ENCODE measurements at regions not wholly inside any gene's neighbourhood (a gene's known extent, or its start where the extent isn't known, plus 50 kb on each side); places are given as distances from the start of the nearest gene placed in this dataset.

- DNase-seq (ENCODE audit: low read depth, low spot score) = no peak
Observed at GRCh38 chr5:74510476-74511075, 130.0 kb downstream of the ENC1 start.

More at GRCh38 chr5:74510476-74511075, 130.0 kb downstream of the ENC1 start:
- H3K79me2 ChIP-seq (ENCODE audit: control insufficient read depth, insufficient read depth, low read length) = no peaks in the 10 kb centered on the region
- POLR2A ChIA-PET = no interaction called here
- no peak for FAIRE-seq
- H3K27me3 ChIP-seq (ENCODE audit: control insufficient read depth in 2 of 2, insufficient read depth in 2 of 2, low read length in 2 of 2) = no peaks in the 10 kb centered on the region
- H3K36me3 ChIP-seq (ENCODE audit: control insufficient read depth in 2 of 2, extremely low read depth in 1 of 2, insufficient read depth in 2 of 2, low read length in 2 of 2) = no peaks in the 10 kb centered on the region
- no peak overlapping the region for H3K4me3 ChIP-seq (replicated peaks in 1 of 3; ENCODE audit: insufficient read depth in 1 of 3, low read depth in 1 of 3, low read length in 3 of 3)
- H3K27ac ChIP-seq (ENCODE audit: insufficient read depth, low read depth, low read length) = no peak overlapping the region
- CTCF ChIA-PET = no interaction called here
- intact Hi-C loops (cut with micrococcal nuclease) (no loop called here), dilution Hi-C loops (cut with MboI; ENCODE audit: extremely low pct_ligation_motif_present, low sequenced_read_pairs) (no loop called here)
- H3K9ac ChIP-seq (replicated peaks; ENCODE audit: extremely low read depth, insufficient read depth, low read length) = no peak overlapping the region
- no peak overlapping the region for H2AFZ ChIP-seq (ENCODE audit: low read depth, low read length)
- TF ChIP-seq JUN (IDR thresholded peaks at IDR 0.05; ENCODE audit: borderline replicate concordance, insufficient read depth, insufficient read length, low read depth) = no peak
- TF ChIP-seq, protein P1, sequence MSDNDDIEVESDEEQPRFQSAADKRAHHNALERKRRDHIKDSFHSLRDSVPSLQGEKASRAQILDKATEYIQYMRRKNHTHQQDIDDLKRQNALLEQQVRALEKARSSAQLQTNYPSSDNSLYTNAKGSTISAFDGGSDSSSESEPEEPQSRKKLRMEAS (IDR thresholded peaks at IDR 0.05; ENCODE audit: insufficient read depth, insufficient read length) = no peak
- TF ChIP-seq, protein P2, sequence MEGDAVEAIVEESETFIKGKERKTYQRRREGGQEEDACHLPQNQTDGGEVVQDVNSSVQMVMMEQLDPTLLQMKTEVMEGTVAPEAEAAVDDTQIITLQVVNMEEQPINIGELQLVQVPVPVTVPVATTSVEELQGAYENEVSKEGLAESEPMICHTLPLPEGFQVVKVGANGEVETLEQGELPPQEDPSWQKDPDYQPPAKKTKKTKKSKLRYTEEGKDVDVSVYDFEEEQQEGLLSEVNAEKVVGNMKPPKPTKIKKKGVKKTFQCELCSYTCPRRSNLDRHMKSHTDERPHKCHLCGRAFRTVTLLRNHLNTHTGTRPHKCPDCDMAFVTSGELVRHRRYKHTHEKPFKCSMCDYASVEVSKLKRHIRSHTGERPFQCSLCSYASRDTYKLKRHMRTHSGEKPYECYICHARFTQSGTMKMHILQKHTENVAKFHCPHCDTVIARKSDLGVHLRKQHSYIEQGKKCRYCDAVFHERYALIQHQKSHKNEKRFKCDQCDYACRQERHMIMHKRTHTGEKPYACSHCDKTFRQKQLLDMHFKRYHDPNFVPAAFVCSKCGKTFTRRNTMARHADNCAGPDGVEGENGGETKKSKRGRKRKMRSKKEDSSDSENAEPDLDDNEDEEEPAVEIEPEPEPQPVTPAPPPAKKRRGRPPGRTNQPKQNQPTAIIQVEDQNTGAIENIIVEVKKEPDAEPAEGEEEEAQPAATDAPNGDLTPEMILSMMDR (IDR thresholded peaks at IDR 0.05; ENCODE audit: extremely low read depth in 1 of 2, insufficient read depth in 1 of 2, low read depth in 1 of 2, low read length in 2 of 2) = no peak
- TF ChIP-seq FOS (IDR thresholded peaks at IDR 0.05; ENCODE audit: borderline replicate concordance, insufficient read depth, low read length) = no peak
- TF ChIP-seq POLR2AphosphoS5 (IDR thresholded peaks at IDR 0.05; ENCODE audit: insufficient read depth, low read depth, low read length) = no peak
- TF ChIP-seq EZH2 (IDR thresholded peaks at IDR 0.05; ENCODE audit: borderline replicate concordance, low read depth, low read length, severe bottlenecking) = no peak
- no peak for TF ChIP-seq GATA2 (IDR thresholded peaks at IDR 0.05; ENCODE audit: insufficient read depth, insufficient read length, low read depth, low read length)
- TF ChIP-seq POLR2A (IDR thresholded peaks at IDR 0.05; ENCODE audit: low read depth, low read length) = no peak
- TF ChIP-seq MYC (IDR thresholded peaks at IDR 0.05; ENCODE audit: low read depth, low read length) = no peak
- BruUV-seq (replicated peaks) = no TSS peak
- H3K4me2 ChIP-seq (ENCODE audit: insufficient read depth, low read length) = no peak overlapping the region
- no peaks in the 10 kb centered on the region for H3K9me3 ChIP-seq (replicated peaks; ENCODE audit: control insufficient read depth, insufficient read depth, low read length)
- no peaks in the 10 kb centered on the region for H3K9me1 ChIP-seq (replicated peaks; ENCODE audit: control insufficient read depth, extremely low read depth, insufficient read depth, low read length)
- no peaks in the 10 kb centered on the region for H3K4me1 ChIP-seq (ENCODE audit: control insufficient read depth, extremely low read depth, insufficient read depth, low read length)
- no peaks in the 10 kb centered on the region for H4K20me1 ChIP-seq (replicated peaks; ENCODE audit: control insufficient read depth, extremely low read depth, insufficient read depth, low read length)

Measured in endothelial cell of umbilical vein (primary cell).